ENCODE measurements at regions not wholly inside any gene's neighbourhood (a gene's known extent, or its start where the extent isn't known, plus 50 kb on each side); places are given as distances from the start of the nearest gene placed in this dataset.

- TF ChIP-seq ZNF462 (CRISPR knock-in tag; IDR thresholded peaks at IDR 0.05): no peak
- no peak for TF ChIP-seq JUNB (IDR thresholded peaks at IDR 0.05; ENCODE audit: unreplicated experiment)
Observed at GRCh38 chr7:156006024-156006423, 193.8 kb upstream of the SHH start (continued).

GRCh38 chr7:156005202-156005691 lies 193.0 kb upstream of the SHH start:
- H3K4me1 Mint-ChIP-seq: no peaks in the 10 kb centered on the region
- no peak overlapping the region for H3K4me3 Mint-ChIP-seq
- DNase-seq (ENCODE audit: low spot score) (no peak), ATAC-seq (no peak)
- H3K9me3 Mint-ChIP-seq: no peaks in the 10 kb centered on the region; the same call in 2 of the 3 replicates
- Histone ChIP-seq H3K4me1 (ENCODE audit: insufficient read depth) (no peaks in the 10 kb centered on the region), H2AFZ (no peak overlapping the region), H3K4me3 (no peak overlapping the region), H3K27ac (ENCODE audit: low read depth) (no peak overlapping the region), H3K36me3 (ENCODE audit: insufficient read depth) (no peaks in the 10 kb centered on the region), H3K79me2 (replicated peaks; ENCODE audit: insufficient read depth) (no peaks in the 10 kb centered on the region), H3K4me2 (no peak overlapping the region), H3K27me3 (ENCODE audit: insufficient read depth) (no peaks in the 10 kb centered on the region), H4K20me1 (replicated peaks; ENCODE audit: insufficient read depth) (no peaks in the 10 kb centered on the region), H3F3A (replicated peaks; ENCODE audit: low read depth) (no peaks in the 10 kb centered on the region), H3K9me2 (ENCODE audit: insufficient read depth) (no peaks in the 10 kb centered on the region)
- no peak overlapping the region for H3K27ac Mint-ChIP-seq
- H3K36me3 Mint-ChIP-seq (ENCODE audit: low read depth): no peaks in the 10 kb centered on the region; the same call in 2 of the 3 replicates
- peaks cover 6% of the 10 kb centered on the region for H3K27me3 Mint-ChIP-seq (ENCODE audit: insufficient read depth, low read depth, poor library complexity)
- no peak for TF ChIP-seq POLR2AphosphoS5 (IDR thresholded peaks at IDR 0.05; ENCODE audit: low read depth)
- TF ChIP-seq CTCF (conservative IDR thresholded peaks at IDR 0.05; ENCODE audit: low read depth in 2 of 2): no peak
- no peak for TF ChIP-seq NANOG (IDR thresholded peaks at IDR 0.05; ENCODE audit: borderline replicate concordance)
- no peak for TF ChIP-seq REST (IDR thresholded peaks at IDR 0.05; ENCODE audit: unreplicated experiment)
- no peak for TF ChIP-seq ETS1 (IDR thresholded peaks at IDR 0.05)

All from GM23338 (cell line).